LNCaP clone FGC (cell line): ENCODE measurements at regions not wholly inside any gene's neighbourhood (a gene's known extent, or its start where the extent isn't known, plus 50 kb on each side); places are given as distances from the start of the nearest gene placed in this dataset.
A peak's percentile ranks its signal among the peaks of the same experiment; 100 is the strongest.
"Not testable (repeated sequence)": the region's sequence is repeated elsewhere in the genome, so short reads cannot be mapped to it uniquely, and the experiment has no call there.

Source experiments
- DNase-seq: peaks from one replicate; pipeline ENCODE4 v3.0.0-alpha.2; 2011; ENCODE audit warnings: low read depth
- H3K4me3 ChIP-seq: 2 replicates; pipeline ENCODE4 v1.5.1; 2011; ENCODE audit warnings: mild to moderate bottlenecking, low read depth, low read length, control low read depth

DNA sequence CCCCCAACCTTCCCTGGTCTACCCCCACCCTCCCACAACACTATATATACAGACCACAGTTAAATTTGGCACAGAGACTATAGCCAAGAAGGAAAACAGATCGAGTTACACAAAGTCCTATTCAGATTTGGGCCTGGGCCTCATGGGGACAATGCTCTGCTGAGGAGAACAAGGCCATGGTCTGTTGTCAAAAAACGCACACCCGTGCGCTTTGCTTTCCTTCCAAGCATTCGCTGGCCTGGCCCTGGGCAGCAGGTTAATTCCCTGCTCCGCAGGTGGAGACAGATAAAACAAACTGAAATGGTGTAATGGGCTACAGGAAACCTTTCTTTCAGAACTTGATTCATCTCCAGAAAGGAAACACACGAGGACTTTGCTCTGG, 256.2 kb downstream of the BCL2L11 start:
- peak; percentile 7 for DNase-seq

DNA sequence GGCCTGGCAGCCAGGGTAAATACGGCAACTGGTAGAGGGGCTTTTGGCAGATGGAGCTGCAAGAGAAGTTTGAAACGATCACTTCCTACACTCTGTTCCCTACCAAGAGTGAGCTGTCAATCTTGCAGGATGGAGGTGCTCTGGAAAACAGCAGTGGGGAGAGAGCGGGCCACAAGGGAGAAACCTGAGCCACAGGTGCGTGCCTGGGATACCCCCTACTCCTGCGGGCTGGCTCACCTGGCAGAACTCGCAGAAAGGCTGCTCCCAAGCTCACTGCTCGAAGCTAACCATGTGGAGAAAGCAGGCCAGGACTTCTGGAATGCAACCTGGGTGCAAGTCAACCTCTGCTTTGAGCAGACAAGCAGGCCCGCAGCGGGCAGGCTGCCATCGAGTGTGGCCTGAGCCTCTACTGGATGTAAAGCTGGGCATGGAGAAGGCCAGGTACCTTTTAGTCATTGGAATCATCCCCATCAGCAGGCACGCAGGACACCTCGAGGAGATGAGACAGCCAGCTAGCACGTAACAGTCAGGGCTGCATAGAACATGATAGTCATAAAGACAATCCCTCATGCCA, 256.8 kb downstream of the BCL2L11 start:
- DNase-seq: not testable (repeated sequence)

More for the DNA sequence above, 256.2 kb downstream of the BCL2L11 start:
- not testable (repeated sequence) for H3K4me3 ChIP-seq

GRCh38 chr2:111378348-111378747, 257.6 kb downstream of the BCL2L11 start:
- H3K4me3 ChIP-seq, DNase-seq: not testable (repeated sequence)

More for the DNA sequence above, 256.8 kb downstream of the BCL2L11 start:
- H3K4me3 ChIP-seq: not testable (repeated sequence)

GRCh38 chr2:111380733-111381439, 260.2 kb downstream of the BCL2L11 start:
- not testable (repeated sequence) for DNase-seq

DNA sequence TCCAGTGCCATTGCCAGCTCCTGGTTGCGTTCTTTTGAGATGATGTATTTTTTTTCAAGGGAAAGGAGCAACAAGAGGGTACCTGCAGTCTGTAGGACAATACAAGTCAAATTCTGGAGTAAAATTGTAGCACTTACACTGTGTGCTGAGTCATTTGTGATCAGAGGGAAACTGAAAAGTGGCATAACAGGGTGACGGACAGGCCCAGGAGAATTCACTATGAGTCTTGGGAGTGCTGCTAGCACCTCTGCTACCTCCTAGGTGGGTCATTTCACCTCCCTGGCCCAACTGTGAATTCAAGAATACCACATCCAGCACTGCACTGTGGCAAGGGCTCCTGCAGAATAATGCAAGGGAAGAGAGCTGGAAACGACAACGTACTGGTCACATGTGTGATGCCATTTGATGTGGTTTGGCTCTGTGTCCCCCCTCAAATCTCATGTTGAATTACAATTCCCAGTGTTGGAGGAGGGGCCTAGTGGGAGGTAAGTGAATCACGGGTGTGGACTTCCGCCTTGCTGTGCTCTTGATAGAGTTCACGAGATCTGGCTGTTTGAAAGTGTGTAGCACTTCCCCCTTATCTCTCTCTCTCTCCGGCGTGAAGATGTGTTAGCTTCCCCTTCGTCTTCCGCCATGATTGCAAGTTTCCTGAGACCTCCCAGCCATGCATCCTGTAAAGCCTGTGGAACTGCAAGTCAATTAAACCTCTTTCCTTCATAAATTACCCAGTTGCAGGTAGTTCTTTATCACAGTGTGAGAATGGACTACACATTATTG, 261.0 kb downstream of the BCL2L11 start:
- not testable (repeated sequence) for H3K4me3 ChIP-seq, DNase-seq

More at GRCh38 chr2:111380733-111381439, 260.2 kb downstream of the BCL2L11 start:
- H3K4me3 ChIP-seq: not testable (repeated sequence)

- not testable (repeated sequence) for H3K4me3 ChIP-seq, DNase-seq
Measured at GRCh38 chr2:111382507-111382906, 261.8 kb downstream of the BCL2L11 start.

GRCh38 chr2:111383311-111383710, 262.6 kb downstream of the BCL2L11 start:
- not testable (repeated sequence) for DNase-seq, H3K4me3 ChIP-seq

DNA sequence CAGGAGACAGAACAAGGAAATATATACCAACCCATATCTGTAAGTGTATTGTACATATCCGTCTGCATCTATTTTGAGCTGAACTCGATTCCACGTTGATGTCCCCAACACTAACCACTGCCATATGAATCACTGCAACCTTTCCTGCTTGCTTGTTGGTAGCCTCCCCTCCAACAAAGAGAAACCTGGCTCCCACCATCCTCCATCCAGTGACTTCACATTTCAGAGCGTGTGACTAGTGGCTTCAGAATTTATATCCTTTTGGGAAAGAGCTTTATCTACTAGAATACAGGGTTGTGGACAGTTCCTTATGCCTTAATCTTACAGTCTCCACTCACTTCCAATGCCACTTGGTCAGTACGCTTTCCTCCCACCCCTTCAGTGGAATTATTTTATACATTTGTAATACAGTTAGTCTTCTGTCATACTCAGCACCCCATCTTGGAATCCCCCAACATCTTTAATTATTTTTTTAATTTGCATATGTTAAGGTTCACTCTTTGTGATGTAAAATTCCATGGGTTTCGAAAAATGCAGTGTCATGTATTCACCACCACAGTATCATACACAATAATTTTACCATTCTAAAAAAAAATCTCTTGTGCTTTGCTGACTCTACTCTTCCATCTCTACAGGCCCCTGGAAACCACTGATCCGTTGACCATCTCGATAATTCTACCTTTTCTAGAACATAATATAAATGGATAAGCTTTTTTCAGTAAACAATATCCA, 264.7 kb downstream of the BCL2L11 start:
- DNase-seq, H3K4me3 ChIP-seq: not testable (repeated sequence)

DNA sequence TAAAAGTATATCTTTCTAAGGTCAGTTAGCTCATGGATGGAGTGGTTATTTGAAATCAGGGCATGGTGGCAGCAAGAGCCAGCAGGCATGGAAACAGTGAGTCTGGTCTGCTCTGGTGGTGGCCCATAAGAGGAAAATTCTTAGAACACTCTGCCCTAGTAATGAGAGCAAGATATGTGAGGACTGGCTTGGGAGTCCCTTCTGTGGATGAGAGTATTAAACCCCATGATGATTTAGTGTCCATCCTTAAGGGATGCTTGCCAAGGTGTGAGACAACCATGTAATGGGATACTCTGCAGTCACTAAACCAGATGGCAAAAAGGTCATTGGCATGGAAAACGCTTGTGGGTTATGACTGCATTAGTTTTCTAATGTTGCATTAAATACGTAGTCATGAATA, 269.9 kb downstream of the BCL2L11 start:
- DNase-seq: not testable (repeated sequence)

GRCh38 chr2:111395350-111396128, 274.8 kb downstream of the BCL2L11 start:
- H3K4me3 ChIP-seq, DNase-seq: not testable (repeated sequence)

More for the DNA sequence above, 269.9 kb downstream of the BCL2L11 start:
- not testable (repeated sequence) for H3K4me3 ChIP-seq

GRCh38 chr2:111400598-111401253, 280.0 kb downstream of the BCL2L11 start:
- DNase-seq, H3K4me3 ChIP-seq: not testable (repeated sequence)

DNA sequence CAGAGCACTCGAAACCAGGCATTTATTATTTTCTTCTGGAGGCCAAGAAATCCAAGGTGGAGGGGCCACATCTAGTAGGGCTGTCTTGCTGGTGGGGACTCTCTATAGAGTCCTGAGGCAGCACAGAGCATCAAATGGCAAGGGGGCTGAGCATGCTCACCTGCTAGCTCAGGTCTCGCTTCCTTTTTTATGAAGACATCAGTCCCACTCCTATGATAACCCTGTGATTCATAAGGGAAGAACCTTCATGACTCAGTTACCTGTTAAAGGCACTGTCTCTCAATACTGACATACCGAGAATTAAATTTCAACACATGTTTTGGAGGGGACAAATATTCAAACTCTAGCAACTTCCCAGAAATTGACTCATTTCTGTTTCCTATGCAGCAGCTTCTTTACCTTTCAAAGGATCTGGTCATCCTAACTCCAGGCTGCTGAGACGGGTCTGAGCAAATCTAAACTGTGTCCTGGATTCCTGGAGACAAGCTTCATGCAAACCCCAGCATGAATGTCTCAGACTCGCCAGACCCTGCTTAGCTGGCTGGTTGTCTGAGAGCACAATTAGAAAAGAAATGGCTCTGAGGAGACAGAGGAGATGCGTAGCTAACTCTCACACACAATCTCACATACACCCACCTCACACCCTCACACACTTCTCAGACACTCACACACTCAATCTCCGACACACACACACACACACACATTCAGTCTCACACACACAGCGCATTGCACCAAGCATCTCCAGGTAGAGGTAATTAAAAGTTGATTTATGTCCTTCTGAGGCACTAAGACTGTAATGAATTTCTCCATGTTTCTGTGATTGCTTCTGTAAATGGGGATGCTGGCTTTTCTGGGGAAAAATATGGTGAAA, 280.8 kb downstream of the BCL2L11 start:
- not testable (repeated sequence) for DNase-seq, H3K4me3 ChIP-seq

DNA sequence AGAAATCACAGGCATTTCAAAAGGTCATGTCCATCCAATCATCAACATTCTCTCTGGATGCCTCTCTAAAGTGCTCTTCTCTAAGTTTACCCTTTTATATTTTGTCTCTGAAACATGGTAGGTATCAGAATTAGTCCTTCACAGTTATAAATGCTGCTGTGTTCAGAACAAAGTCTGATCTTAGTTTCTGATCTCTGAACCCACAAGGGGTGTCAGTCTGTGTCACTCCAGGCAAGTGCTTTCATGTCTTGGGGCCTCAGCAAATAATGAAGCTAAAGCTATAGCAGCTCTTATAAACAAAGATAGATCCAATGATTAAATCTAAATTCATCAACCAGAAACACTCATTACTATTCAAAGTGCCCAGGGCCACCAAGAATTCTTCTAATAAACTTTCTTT, 281.7 kb downstream of the BCL2L11 start:
- DNase-seq, H3K4me3 ChIP-seq: not testable (repeated sequence)

GRCh38 chr2:111403287-111403686, 282.6 kb downstream of the BCL2L11 start:
- not testable (repeated sequence) for H3K4me3 ChIP-seq

GRCh38 chr2:111406616-111407015, 285.9 kb downstream of the BCL2L11 start:
- not testable (repeated sequence) for DNase-seq, H3K4me3 ChIP-seq

More at GRCh38 chr2:111403287-111403686, 282.6 kb downstream of the BCL2L11 start:
- not testable (repeated sequence) for DNase-seq

DNA sequence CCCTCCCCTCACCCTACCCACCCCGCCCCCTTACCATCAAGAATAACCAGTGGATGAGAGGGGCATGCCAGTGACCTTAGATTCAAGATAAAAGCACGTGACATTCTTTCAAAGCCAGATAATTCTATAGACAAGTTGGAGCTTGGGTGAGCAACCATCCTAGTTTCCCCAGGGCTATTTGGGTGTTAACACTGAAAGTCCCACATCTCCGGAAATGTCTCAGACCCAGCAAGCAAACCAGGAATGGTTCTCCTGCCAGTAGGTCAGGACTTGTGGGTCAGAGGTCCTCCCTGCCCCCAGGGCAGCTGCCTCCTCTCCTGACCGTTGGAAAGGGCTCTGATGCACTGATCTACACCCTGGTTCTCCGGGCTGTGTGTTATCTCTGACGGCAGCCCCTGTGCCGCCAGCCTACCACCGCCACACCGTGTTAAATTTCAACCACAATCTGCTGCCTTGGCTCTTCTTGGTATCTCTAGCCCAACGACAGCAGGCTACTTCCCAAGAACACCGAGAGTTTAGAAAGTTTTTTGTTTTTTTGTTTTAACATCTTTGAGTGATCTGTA, 287.0 kb downstream of the BCL2L11 start:
- DNase-seq, H3K4me3 ChIP-seq: not testable (repeated sequence)
